ENCODE measurements at regions not wholly inside any gene's neighbourhood (a gene's known extent, or its start where the extent isn't known, plus 50 kb on each side); places are given as distances from the start of the nearest gene placed in this dataset.

- WGBS (ENCODE audit: extremely low coverage, insufficient read length, low lambda C conversion rate): no CpG with 5 or more reads among the region's 2 CpGs
- no peak for TF ChIP-seq CTCF (conservative IDR thresholded peaks at IDR 0.05)
Measured at GRCh38 chr3:74021449-74021848, 396.7 kb upstream of the PDZRN3 start.

More at GRCh38 chr3:74021449-74021848, 396.7 kb upstream of the PDZRN3 start:
- no peak overlapping the region for H2BK20ac ChIP-seq (ENCODE audit: low read depth, low read length, poor library complexity, severe bottlenecking)
- no peaks in the 10 kb centered on the region for H3K4me1 Mint-ChIP-seq
- H4K20me1 ChIP-seq (ENCODE audit: control insufficient read depth, insufficient read depth, insufficient read length): no peaks in the 10 kb centered on the region
- H3K79me2 ChIP-seq (ENCODE audit: insufficient read depth, low read length): no peaks in the 10 kb centered on the region
- H2BK5ac ChIP-seq (ENCODE audit: insufficient read length, low read length): no peak overlapping the region
- no peak overlapping the region for H2AFZ ChIP-seq (ENCODE audit: low read length)
- no peak overlapping the region for H2BK15ac ChIP-seq (ENCODE audit: low read depth, low read length)
- no peaks in the 10 kb centered on the region for H3K9me3 Mint-ChIP-seq
- no peaks in the 10 kb centered on the region for H3K79me1 ChIP-seq (ENCODE audit: insufficient read depth, low read depth, low read length, poor library complexity, severe bottlenecking)
- no peak overlapping the region for H3K9ac ChIP-seq (ENCODE audit: extremely low read depth, insufficient read length, low read length)
- H3K4me2 ChIP-seq (ENCODE audit: insufficient read depth, insufficient read length, low read length): no peak overlapping the region
- H3K14ac ChIP-seq (ENCODE audit: insufficient read depth, low read length): no peak overlapping the region
- no peaks in the 10 kb centered on the region for H3K23me2 ChIP-seq (ENCODE audit: insufficient read length, low read depth, low read length, poor library complexity, severe bottlenecking)
- H3K27me3 ChIP-seq (ENCODE audit: insufficient read depth, low read length): no peaks in the 10 kb centered on the region
- DNase-seq: no peak
- H2BK120ac ChIP-seq (ENCODE audit: low read depth, low read length, poor library complexity, severe bottlenecking): no peak overlapping the region
- no peak overlapping the region for H2BK12ac ChIP-seq (ENCODE audit: insufficient read length, low read depth, low read length)
- no peaks in the 10 kb centered on the region for H3K36me3 Mint-ChIP-seq (ENCODE audit: insufficient read depth in 1 of 3, low read depth in 3 of 3)
- H4K8ac ChIP-seq (replicated peaks; ENCODE audit: insufficient read length, low read depth, low read length): no peak overlapping the region
- H3K4me3 Mint-ChIP-seq: no peak overlapping the region
- H3K27me3 Mint-ChIP-seq (ENCODE audit: low read depth): no peaks in the 10 kb centered on the region
- H3T11ph ChIP-seq (ENCODE audit: low read length): no peak overlapping the region
- no peak overlapping the region for H4K5ac ChIP-seq (ENCODE audit: insufficient read length, low read depth, low read length)
- no peaks in the 10 kb centered on the region for H3K9me3 ChIP-seq (ENCODE audit: control insufficient read depth, low read depth, low read length)
- H3K27ac ChIP-seq (ENCODE audit: insufficient read length, low read depth, low read length): no peak overlapping the region
- no peak overlapping the region for H3K23ac ChIP-seq (ENCODE audit: insufficient read length, low read depth, low read length)
- H3K18ac ChIP-seq (ENCODE audit: insufficient read length, low read depth, low read length): no peak overlapping the region
- H2AK5ac ChIP-seq (ENCODE audit: insufficient read length, low read length): no peak overlapping the region
- no peak overlapping the region for H3K56ac ChIP-seq (ENCODE audit: insufficient read length, low read depth, low read length)
- H3K27ac Mint-ChIP-seq: no peak overlapping the region
- H3K4me1 ChIP-seq (ENCODE audit: insufficient read depth, low read length): no peaks in the 10 kb centered on the region
- H3K4ac ChIP-seq (ENCODE audit: low read depth, low read length): no peak overlapping the region
- H4K91ac ChIP-seq (ENCODE audit: insufficient read length, low read depth, low read length): no peak overlapping the region

Data from H9 (cell line).